ENCODE measurements at regions not wholly inside any gene's neighbourhood (a gene's known extent, or its start where the extent isn't known, plus 50 kb on each side); places are given as distances from the start of the nearest gene placed in this dataset.

DNA sequence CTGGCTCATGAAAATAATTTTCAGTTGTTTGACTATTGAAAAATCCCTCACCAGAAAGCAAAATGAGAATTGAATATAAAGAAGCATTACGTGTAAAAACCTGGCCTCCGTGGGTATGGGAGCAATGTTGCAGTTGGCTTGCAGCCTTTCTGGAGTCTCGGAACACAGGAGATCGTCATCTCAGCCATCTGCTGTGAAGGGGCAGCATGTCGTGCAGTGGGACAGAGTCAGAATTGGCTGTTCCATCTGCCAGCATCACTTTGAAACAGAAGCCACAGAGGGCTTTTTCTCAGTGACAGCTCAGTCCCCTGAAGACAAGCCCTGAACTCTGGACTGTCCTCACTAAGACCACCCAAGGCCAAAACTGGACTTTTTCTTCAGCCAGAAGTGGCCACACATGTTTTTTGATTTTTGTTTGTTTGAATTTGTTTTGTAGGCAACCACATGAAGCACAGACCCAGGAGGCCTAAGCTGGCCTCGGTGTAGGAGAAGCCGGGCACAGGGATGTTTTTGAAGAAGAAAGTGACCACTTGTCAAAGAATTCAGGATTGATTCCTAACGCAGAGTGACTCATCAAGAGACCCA, 170.8 kb upstream of the DYRK2 start:
- ATAC-seq = no peak
- TF ChIP-seq, protein P1, sequence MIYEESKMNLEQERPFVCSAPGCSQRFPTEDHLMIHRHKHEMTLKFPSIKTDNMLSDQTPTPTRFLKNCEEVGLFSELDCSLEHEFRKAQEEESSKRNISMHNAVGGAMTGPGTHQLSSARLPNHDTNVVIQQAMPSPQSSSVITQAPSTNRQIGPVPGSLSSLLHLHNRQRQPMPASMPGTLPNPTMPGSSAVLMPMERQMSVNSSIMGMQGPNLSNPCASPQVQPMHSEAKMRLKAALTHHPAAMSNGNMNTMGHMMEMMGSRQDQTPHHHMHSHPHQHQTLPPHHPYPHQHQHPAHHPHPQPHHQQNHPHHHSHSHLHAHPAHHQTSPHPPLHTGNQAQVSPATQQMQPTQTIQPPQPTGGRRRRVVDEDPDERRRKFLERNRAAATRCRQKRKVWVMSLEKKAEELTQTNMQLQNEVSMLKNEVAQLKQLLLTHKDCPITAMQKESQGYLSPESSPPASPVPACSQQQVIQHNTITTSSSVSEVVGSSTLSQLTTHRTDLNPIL (CRISPR knock-in tag; IDR thresholded peaks at IDR 0.05; ENCODE audit: low read depth) = no peak
- TF ChIP-seq, protein P2, sequence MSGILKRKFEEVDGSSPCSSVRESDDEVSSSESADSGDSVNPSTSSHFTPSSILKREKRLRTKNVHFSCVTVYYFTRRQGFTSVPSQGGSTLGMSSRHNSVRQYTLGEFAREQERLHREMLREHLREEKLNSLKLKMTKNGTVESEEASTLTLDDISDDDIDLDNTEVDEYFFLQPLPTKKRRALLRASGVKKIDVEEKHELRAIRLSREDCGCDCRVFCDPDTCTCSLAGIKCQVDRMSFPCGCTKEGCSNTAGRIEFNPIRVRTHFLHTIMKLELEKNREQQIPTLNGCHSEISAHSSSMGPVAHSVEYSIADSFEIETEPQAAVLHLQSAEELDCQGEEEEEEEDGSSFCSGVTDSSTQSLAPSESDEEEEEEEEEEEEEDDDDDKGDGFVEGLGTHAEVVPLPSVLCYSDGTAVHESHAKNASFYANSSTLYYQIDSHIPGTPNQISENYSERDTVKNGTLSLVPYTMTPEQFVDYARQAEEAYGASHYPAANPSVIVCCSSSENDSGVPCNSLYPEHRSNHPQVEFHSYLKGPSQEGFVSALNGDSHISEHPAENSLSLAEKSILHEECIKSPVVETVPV (CRISPR knock-in tag; IDR thresholded peaks at IDR 0.05) = no peak
- TF ChIP-seq CSDC2 (CRISPR knock-in tag; IDR thresholded peaks at IDR 0.05) (no peak), ZNF565 (CRISPR knock-in tag; conservative IDR thresholded peaks at IDR 0.05; ENCODE audit: low read depth) (no peak)

DNA sequence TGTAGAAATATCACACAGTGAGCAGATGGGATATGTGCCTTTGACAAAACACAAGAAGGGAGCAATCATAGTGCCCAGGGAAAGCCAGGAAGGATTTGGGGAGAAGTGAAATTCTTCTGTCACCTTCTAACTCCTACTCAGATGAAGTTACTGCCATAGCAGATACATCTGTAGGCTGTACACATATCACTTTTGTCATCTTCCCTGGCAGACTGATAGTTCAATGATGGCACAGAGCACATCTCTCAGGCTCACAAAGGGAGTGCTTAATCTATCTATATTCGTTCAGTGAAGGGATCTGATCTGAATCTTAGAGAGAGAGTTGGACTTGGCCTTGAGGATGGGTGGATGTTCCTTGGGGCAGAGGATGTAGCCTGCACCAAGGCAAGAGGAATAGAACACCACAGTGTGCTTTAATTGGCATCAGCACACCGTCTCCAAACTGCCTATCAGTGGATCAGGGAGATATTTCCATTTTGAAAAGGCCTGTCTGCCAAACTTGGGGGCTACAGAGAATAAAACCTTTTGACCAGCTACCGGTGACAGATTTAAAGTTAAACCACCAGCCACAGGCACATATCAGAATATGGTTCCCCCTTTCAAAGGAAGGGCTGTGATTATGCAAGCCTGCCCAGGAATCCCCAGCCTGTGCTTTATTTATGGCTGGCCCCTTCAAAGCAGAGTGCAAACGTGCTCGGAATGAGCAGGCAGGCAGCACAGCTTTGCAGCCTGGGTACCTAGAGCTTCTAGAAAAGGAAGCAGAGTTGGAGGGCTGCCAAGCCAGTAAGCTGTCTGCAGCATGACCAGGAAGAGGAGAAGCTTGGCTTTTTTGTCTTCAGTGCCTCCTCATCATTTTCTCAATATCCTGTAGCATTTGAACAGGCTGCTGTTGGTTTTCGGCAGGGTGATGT, 165.5 kb upstream of the DYRK2 start:
- TF ChIP-seq GLIS3 (CRISPR knock-in tag; IDR thresholded peaks at IDR 0.05) (no peak), ZC3H10 (CRISPR knock-in tag; IDR thresholded peaks at IDR 0.05) (no peak), OSR1 (CRISPR knock-in tag; IDR thresholded peaks at IDR 0.05) (no peak)
- TF ChIP-seq, protein P3, sequence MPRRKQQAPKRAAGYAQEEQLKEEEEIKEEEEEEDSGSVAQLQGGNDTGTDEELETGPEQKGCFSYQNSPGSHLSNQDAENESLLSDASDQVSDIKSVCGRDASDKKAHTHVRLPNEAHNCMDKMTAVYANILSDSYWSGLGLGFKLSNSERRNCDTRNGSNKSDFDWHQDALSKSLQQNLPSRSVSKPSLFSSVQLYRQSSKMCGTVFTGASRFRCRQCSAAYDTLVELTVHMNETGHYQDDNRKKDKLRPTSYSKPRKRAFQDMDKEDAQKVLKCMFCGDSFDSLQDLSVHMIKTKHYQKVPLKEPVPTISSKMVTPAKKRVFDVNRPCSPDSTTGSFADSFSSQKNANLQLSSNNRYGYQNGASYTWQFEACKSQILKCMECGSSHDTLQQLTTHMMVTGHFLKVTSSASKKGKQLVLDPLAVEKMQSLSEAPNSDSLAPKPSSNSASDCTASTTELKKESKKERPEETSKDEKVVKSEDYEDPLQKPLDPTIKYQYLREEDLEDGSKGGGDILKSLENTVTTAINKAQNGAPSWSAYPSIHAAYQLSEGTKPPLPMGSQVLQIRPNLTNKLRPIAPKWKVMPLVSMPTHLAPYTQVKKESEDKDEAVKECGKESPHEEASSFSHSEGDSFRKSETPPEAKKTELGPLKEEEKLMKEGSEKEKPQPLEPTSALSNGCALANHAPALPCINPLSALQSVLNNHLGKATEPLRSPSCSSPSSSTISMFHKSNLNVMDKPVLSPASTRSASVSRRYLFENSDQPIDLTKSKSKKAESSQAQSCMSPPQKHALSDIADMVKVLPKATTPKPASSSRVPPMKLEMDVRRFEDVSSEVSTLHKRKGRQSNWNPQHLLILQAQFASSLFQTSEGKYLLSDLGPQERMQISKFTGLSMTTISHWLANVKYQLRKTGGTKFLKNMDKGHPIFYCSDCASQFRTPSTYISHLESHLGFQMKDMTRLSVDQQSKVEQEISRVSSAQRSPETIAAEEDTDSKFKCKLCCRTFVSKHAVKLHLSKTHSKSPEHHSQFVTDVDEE (CRISPR knock-in tag; IDR thresholded peaks at IDR 0.05) = no peak
- TF ChIP-seq, protein P4, sequence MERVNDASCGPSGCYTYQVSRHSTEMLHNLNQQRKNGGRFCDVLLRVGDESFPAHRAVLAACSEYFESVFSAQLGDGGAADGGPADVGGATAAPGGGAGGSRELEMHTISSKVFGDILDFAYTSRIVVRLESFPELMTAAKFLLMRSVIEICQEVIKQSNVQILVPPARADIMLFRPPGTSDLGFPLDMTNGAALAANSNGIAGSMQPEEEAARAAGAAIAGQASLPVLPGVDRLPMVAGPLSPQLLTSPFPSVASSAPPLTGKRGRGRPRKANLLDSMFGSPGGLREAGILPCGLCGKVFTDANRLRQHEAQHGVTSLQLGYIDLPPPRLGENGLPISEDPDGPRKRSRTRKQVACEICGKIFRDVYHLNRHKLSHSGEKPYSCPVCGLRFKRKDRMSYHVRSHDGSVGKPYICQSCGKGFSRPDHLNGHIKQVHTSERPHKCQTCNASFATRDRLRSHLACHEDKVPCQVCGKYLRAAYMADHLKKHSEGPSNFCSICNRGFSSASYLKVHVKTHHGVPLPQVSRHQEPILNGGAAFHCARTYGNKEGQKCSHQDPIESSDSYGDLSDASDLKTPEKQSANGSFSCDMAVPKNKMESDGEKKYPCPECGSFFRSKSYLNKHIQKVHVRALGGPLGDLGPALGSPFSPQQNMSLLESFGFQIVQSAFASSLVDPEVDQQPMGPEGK (CRISPR knock-in tag; IDR thresholded peaks at IDR 0.05; ENCODE audit: borderline replicate concordance) = no peak
- TF ChIP-seq, protein P5, sequence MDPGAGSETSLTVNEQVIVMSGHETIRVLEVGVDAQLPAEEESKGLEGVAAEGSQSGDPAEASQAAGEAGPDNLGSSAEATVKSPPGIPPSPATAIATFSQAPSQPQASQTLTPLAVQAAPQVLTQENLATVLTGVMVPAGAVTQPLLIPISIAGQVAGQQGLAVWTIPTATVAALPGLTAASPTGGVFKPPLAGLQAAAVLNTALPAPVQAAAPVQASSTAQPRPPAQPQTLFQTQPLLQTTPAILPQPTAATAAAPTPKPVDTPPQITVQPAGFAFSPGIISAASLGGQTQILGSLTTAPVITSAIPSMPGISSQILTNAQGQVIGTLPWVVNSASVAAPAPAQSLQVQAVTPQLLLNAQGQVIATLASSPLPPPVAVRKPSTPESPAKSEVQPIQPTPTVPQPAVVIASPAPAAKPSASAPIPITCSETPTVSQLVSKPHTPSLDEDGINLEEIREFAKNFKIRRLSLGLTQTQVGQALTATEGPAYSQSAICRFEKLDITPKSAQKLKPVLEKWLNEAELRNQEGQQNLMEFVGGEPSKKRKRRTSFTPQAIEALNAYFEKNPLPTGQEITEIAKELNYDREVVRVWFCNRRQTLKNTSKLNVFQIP (CRISPR knock-in tag; IDR thresholded peaks at IDR 0.05; ENCODE audit: borderline replicate concordance, low read depth) = no peak
- TF ChIP-seq, protein P1 (CRISPR knock-in tag; IDR thresholded peaks at IDR 0.05; ENCODE audit: low read depth) = no peak
- peak; percentile 82 for ATAC-seq

DNA sequence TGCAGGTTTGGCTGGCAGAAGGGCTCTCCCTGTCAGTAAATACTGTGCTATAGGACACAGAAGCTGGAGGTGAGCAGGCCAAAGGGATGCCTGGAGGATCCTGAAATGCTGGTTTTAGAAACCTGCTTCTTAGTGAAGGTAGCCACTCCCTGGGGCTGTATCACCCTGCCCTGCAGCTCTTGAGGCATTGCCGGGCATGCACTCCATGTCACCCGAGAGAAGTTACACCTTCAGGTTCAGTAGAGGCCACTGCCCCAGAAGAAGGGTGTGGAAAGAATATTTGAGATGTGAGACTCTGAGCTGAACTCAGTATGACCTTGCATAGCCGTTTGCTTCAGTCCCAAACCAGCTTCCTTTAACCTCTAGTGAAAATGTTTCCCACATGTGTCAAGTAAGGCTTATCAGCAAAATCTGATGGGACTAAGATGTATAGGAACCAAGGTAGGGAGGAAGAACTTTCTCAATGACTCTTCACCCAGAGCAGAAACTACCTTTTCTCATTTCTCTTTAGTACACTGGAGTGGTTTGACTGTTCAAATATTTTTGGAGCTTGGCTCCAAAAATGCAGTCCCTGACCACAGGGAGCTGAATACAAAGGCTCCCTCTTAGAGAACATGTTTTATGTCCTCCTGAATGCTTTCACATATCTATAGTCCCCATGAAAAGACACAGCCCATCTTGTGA, 164.5 kb upstream of the DYRK2 start:
- peak; percentile 31; the same call in 2 of the 3 replicates for ATAC-seq

More for the DNA sequence above, 164.5 kb upstream of the DYRK2 start:
- TF ChIP-seq ZFP30 (CRISPR knock-in tag; IDR thresholded peaks at IDR 0.05) (no peak), ZFP3 (CRISPR knock-in tag; IDR thresholded peaks at IDR 0.05) (no peak), ZNF565 (CRISPR knock-in tag; conservative IDR thresholded peaks at IDR 0.05; ENCODE audit: low read depth) (no peak), ZNF70 (CRISPR knock-in tag; IDR thresholded peaks at IDR 0.05) (no peak), BACH2 (CRISPR knock-in tag; IDR thresholded peaks at IDR 0.05; ENCODE audit: borderline replicate concordance) (no peak), RARB (CRISPR knock-in tag; IDR thresholded peaks at IDR 0.05) (no peak)
- TF ChIP-seq, protein P5 (CRISPR knock-in tag; IDR thresholded peaks at IDR 0.05; ENCODE audit: borderline replicate concordance, low read depth) = no peak
- TF ChIP-seq, protein P1 (CRISPR knock-in tag; IDR thresholded peaks at IDR 0.05; ENCODE audit: low read depth) = no peak
- TF ChIP-seq, protein P3 (CRISPR knock-in tag; IDR thresholded peaks at IDR 0.05) = no peak

All from SK-N-SH treated with all-trans-retinoic acid at 6 μM for 48 hours (cell line).